Adrenal gland (tissue), 9 donors: ENCODE measurements at regions not wholly inside any gene's neighbourhood (a gene's known extent, or its start where the extent isn't known, plus 50 kb on each side); places are given as distances from the start of the nearest gene placed in this dataset.

Experiments
- DNase-seq, 7 donors: peaks; one replicate each; pipeline ENCODE4 v3.0.0-alpha.2; 2019 to 2020
- H3K27ac ChIP-seq, 5 donors: fragments of 200-600 bp; sonication (generic) in 4 of 5; 1 replicate in 3 of 5; 2 replicates in 2 of 5; pipeline versions ENCODE4 v1.5.1 to v1.8.0; 2016 to 2020; ENCODE audit warnings: mild to moderate bottlenecking in 1 of 5
- H3K27me3 ChIP-seq: fragments of 200-600 bp; 2 replicates; pipeline ENCODE4 v1.8.0; 2021
- H3K36me3 ChIP-seq, 2 donors: fragments of 200-600 bp; replicated peaks in 1 of 2; 1 replicate in 1 of 2; 2 replicates in 1 of 2; pipeline versions ENCODE4 v1.5.1 to v1.8.0; 2018 to 2022
- H3K4me1 ChIP-seq, 2 donors: fragments of 200-600 bp; replicated peaks in 1 of 2; 1 replicate in 1 of 2; 2 replicates in 1 of 2; pipeline versions ENCODE4 v1.5.1 to v1.8.0; 2018 to 2021
- H3K4me3 ChIP-seq, 4 donors: fragments of 200-600 bp; sonication (generic) in 3 of 4; one replicate each; pipeline ENCODE4 v1.5.1; 2016 to 2018
- H3K9me3 ChIP-seq, 3 donors: fragments of 200-600 bp; sonication (generic) in 1 of 3; replicated peaks in 1 of 3; 1 replicate in 2 of 3; 2 replicates in 1 of 3; pipeline versions ENCODE4 v1.5.1 to v1.8.0; 2016 to 2021
- POLR2A ChIP-seq, 2 donors: fragments of 450-650 bp; IDR thresholded peaks; one replicate each; pipeline ENCODE4 v1.6.1; 2017; ENCODE audit warnings: antibody characterized with exemption in 2 of 2, mild to moderate bottlenecking in 2 of 2, moderate library complexity in 1 of 2
- WGBS, 4 donors: extraction: QIAGEN DNeasy Blood & Tissue Kit in 2 of 4; methylation state at CpG; one replicate each; pipeline versions ENCODE4 v1.1.5 to v1.1.7; 2013 to 2017; 5-methylcytosine and 5-hydroxymethylcytosine counted together
- intact Hi-C, 2 donors: fragments of 100-400 bp; cut with DNase I; formaldehyde crosslinking; loops; one replicate each; pipeline versions ENCODE4 v1.14.1 to v1.15.0; 2022 to 2023
- TF ChIP-seq, protein P1 (sequence below), 6 experiments: fragments of 450-650 bp in 4 of 6; fragments of 200-600 bp in 2 of 6; sonication (generic) in 1 of 6; IDR thresholded peaks; 1 replicate in 5 of 6; 2 replicates in 1 of 6; pipeline versions ENCODE4 v1.5.1 to v1.8.0; 2016 to 2021; ENCODE audit warnings: antibody characterized with exemption in 6 of 6, mild to moderate bottlenecking in 2 of 6, moderate library complexity in 1 of 6
- donor health status: healthy with polysubstance abuse.
- donor health status: Bipolar disorder and iron deficiency.
- donor health status: DM: yes; HTN: yes; CAD: no.
- donor health status: DM: no; HTN: no; CAD: no.
- donor health status: DM: no; HTN: no; CAD: no.

DNA sequence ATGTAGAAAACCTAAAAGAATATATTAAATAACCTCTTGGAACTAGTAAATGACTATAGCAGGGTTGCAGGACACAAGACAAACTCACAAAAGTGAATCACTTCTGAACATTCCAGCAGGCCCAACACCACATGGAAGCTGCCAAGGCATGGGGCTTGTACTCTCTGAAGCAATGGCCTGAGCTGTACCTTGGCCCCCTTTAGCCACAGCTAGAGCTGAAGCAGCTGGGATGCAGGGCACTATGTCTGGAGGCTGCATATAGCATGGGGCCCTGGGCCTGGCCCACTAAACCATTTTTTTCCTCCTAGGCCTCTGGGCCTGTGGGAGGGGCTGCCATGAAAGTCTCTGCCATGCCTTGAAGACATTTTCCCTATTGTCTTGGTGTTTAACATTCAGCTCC lies 1067.3 kb downstream of the LRFN5 start:
- H3K9me3 ChIP-seq: no peaks in the 10 kb centered on the region
- no peaks in the 10 kb centered on the region for H3K4me1 ChIP-seq
- no peaks in the 10 kb centered on the region for H3K36me3 ChIP-seq
- DNase-seq: no peak
- no peak overlapping the region for H3K27ac ChIP-seq
- no peaks in the 10 kb centered on the region for H3K27me3 ChIP-seq
- intact Hi-C loops: no loop called here
- no peak overlapping the region for H3K4me3 ChIP-seq
- no peak for TF ChIP-seq POLR2A (IDR thresholded peaks at IDR 0.05)
- TF ChIP-seq, protein P1, sequence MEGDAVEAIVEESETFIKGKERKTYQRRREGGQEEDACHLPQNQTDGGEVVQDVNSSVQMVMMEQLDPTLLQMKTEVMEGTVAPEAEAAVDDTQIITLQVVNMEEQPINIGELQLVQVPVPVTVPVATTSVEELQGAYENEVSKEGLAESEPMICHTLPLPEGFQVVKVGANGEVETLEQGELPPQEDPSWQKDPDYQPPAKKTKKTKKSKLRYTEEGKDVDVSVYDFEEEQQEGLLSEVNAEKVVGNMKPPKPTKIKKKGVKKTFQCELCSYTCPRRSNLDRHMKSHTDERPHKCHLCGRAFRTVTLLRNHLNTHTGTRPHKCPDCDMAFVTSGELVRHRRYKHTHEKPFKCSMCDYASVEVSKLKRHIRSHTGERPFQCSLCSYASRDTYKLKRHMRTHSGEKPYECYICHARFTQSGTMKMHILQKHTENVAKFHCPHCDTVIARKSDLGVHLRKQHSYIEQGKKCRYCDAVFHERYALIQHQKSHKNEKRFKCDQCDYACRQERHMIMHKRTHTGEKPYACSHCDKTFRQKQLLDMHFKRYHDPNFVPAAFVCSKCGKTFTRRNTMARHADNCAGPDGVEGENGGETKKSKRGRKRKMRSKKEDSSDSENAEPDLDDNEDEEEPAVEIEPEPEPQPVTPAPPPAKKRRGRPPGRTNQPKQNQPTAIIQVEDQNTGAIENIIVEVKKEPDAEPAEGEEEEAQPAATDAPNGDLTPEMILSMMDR (IDR thresholded peaks at IDR 0.05): no peak

DNA sequence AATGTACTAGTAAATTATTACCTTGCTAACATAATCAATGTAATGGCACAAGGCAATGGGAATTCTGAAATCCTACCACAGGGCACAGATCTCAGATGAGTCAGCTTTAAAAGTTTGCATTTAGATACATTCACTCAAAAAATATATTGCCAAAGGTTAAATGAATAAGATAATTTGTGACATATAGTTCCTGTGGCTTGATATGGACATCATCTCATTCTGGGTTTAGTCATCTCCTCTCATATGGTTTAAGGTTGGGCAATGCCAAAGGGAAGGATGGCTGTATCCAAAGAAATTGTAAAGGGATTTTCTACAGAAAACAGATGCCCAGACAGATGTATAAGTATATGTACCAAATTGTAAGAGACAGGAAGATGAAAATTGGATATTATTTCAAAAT lies 1065.0 kb downstream of the LRFN5 start:
- intact Hi-C loops: no loop called here
- TF ChIP-seq POLR2A (IDR thresholded peaks at IDR 0.05): no peak
- TF ChIP-seq, protein P1 (IDR thresholded peaks at IDR 0.05): no peak
- Histone ChIP-seq H3K9me3 (no peaks in the 10 kb centered on the region), H3K27ac (no peak overlapping the region), H3K36me3 (no peaks in the 10 kb centered on the region), H3K27me3 (no peaks in the 10 kb centered on the region), H3K4me3 (no peak overlapping the region), H3K4me1 (no peaks in the 10 kb centered on the region)
- no peak for DNase-seq

DNA sequence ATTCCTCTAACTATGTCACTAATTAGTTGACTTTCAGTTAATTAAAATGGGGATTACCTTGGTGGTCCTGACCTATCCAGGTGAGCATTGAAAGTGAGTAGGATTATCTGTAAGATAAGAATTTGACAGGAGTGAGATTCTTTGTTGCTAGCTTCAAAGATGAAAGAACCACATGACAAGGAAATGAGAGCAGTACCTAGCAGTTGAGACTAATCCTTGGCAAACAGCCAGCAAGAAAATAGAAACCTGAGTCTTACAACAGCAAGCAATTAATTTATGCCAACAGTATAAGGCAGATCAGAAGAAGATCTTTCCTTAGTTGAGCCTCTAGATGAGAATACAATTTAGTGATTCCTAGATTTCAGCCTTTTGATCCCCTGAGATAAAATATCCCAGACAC lies 1058.4 kb downstream of the LRFN5 start:
- Histone ChIP-seq H3K4me1 (no peaks in the 10 kb centered on the region), H3K27ac (no peak overlapping the region), H3K4me3 (no peak overlapping the region), H3K36me3 (no peaks in the 10 kb centered on the region), H3K9me3 (no peaks in the 10 kb centered on the region), H3K27me3 (no peaks in the 10 kb centered on the region)
- DNase-seq: no peak
- intact Hi-C loops: no loop called here
- TF ChIP-seq, protein P1 (IDR thresholded peaks at IDR 0.05): no peak
- TF ChIP-seq POLR2A (IDR thresholded peaks at IDR 0.05): no peak

DNA sequence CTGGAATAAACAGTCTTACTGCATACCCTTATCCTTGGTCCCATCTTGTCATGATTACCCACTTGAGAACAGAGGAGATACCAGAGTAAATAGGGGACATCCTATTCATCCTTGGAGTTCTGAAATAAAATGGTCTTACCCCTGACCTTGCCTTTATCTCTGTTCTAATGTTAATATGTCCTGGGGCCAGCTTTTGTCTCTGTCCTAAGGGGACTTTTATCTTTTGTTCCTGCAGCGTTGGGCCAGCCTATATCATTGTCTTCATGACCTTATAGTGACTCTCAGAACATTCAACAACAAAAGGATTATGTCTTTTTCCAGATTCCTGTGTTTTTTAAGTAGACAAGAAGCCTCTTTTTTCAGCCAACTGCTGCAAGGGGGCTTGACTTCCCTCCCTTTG lies 1057.5 kb downstream of the LRFN5 start:
- intact Hi-C loops: no loop called here
- Histone ChIP-seq H3K9me3 (no peaks in the 10 kb centered on the region), H3K27ac (no peak overlapping the region), H3K4me1 (no peaks in the 10 kb centered on the region), H3K36me3 (no peaks in the 10 kb centered on the region), H3K27me3 (no peaks in the 10 kb centered on the region), H3K4me3 (no peak overlapping the region)
- no peak for DNase-seq
- no peak for TF ChIP-seq POLR2A (IDR thresholded peaks at IDR 0.05)
- TF ChIP-seq, protein P1 (IDR thresholded peaks at IDR 0.05): no peak
- WGBS, 4 donors: 28 to 37% (median 36%) methylated on average over 1 of the region's 1 CpG
